ENCODE measurements at regions not wholly inside any gene's neighbourhood (a gene's known extent, or its start where the extent isn't known, plus 50 kb on each side); places are given as distances from the start of the nearest gene placed in this dataset.
"Not testable (repeated sequence)": the region's sequence is repeated elsewhere in the genome, so short reads cannot be mapped to it uniquely, and the experiment has no call there.

DNA sequence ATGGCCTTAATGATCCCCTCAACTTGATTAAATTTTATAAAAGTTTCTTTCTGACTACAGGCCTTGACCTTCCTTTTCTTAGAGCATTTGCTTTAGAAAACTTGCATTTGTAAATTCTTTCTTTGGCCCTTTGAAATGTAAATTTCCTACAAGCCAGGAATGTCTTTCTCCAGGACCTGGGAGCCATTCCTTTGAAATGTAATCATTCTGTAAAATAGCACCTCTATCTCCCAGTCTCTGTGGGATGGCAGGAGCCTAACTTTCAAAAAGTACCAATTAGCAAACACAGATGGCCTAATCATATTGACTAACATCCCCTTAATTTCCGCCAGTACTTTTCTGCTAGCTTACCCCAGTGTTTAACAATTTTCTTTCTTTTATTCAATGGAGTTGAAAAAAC, 1394.2 kb upstream of the ATXN8OS start:
- intact Hi-C loops (cut with micrococcal nuclease; ENCODE audit: unreplicated experiment) (no loop called here), in situ Hi-C loops (cut with HindIII; ENCODE audit: low pct_unique_long_range_greater_than_20kb, low sequenced_read_pairs) (no loop called here)
- Histone ChIP-seq H3K27ac (ENCODE audit: low read length) (no peak overlapping the region; the same call in 1 of the 2 replicates), H3K4me3 (ENCODE audit: low read depth in 2 of 2, low read length in 2 of 2) (no peak overlapping the region), H3K9me3 (ENCODE audit: control insufficient read depth, insufficient read depth, low read depth, low read length) (no peaks in the 10 kb centered on the region), H3K36me3 (ENCODE audit: control insufficient read depth, insufficient read depth, low read length) (no peaks in the 10 kb centered on the region), H3K27me3 (ENCODE audit: control insufficient read depth, insufficient read depth, low read length) (no peaks in the 10 kb centered on the region), H3K4me1 (ENCODE audit: control insufficient read depth, insufficient read depth, low read length) (no peaks in the 10 kb centered on the region)
- CTCF ChIA-PET, result no interaction called here
- DNase-seq (ENCODE audit: low read depth, low spot score) (no peak), ATAC-seq (no peak)
- BruUV-seq (replicated peaks), result no TSS peak
- TF ChIP-seq, protein P1, sequence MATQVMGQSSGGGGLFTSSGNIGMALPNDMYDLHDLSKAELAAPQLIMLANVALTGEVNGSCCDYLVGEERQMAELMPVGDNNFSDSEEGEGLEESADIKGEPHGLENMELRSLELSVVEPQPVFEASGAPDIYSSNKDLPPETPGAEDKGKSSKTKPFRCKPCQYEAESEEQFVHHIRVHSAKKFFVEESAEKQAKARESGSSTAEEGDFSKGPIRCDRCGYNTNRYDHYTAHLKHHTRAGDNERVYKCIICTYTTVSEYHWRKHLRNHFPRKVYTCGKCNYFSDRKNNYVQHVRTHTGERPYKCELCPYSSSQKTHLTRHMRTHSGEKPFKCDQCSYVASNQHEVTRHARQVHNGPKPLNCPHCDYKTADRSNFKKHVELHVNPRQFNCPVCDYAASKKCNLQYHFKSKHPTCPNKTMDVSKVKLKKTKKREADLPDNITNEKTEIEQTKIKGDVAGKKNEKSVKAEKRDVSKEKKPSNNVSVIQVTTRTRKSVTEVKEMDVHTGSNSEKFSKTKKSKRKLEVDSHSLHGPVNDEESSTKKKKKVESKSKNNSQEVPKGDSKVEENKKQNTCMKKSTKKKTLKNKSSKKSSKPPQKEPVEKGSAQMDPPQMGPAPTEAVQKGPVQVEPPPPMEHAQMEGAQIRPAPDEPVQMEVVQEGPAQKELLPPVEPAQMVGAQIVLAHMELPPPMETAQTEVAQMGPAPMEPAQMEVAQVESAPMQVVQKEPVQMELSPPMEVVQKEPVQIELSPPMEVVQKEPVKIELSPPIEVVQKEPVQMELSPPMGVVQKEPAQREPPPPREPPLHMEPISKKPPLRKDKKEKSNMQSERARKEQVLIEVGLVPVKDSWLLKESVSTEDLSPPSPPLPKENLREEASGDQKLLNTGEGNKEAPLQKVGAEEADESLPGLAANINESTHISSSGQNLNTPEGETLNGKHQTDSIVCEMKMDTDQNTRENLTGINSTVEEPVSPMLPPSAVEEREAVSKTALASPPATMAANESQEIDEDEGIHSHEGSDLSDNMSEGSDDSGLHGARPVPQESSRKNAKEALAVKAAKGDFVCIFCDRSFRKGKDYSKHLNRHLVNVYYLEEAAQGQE (IDR thresholded peaks at IDR 0.05; ENCODE audit: insufficient read depth in 1 of 2, low read depth in 2 of 2, low read length in 1 of 2), result no peak
- no peak for TF ChIP-seq SIN3A (IDR thresholded peaks at IDR 0.05; ENCODE audit: borderline replicate concordance, insufficient read depth, low read depth, low read length)
- TF ChIP-seq, protein P2, sequence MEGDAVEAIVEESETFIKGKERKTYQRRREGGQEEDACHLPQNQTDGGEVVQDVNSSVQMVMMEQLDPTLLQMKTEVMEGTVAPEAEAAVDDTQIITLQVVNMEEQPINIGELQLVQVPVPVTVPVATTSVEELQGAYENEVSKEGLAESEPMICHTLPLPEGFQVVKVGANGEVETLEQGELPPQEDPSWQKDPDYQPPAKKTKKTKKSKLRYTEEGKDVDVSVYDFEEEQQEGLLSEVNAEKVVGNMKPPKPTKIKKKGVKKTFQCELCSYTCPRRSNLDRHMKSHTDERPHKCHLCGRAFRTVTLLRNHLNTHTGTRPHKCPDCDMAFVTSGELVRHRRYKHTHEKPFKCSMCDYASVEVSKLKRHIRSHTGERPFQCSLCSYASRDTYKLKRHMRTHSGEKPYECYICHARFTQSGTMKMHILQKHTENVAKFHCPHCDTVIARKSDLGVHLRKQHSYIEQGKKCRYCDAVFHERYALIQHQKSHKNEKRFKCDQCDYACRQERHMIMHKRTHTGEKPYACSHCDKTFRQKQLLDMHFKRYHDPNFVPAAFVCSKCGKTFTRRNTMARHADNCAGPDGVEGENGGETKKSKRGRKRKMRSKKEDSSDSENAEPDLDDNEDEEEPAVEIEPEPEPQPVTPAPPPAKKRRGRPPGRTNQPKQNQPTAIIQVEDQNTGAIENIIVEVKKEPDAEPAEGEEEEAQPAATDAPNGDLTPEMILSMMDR (IDR thresholded peaks at IDR 0.05), result no peak
- no peak for TF ChIP-seq POLR2AphosphoS5 (IDR thresholded peaks at IDR 0.05; ENCODE audit: low read depth, low read length)
- no peak for TF ChIP-seq TCF7L2 (IDR thresholded peaks at IDR 0.05; ENCODE audit: low read depth, low read length)
- POLR2A ChIA-PET, result no interaction called here

DNA sequence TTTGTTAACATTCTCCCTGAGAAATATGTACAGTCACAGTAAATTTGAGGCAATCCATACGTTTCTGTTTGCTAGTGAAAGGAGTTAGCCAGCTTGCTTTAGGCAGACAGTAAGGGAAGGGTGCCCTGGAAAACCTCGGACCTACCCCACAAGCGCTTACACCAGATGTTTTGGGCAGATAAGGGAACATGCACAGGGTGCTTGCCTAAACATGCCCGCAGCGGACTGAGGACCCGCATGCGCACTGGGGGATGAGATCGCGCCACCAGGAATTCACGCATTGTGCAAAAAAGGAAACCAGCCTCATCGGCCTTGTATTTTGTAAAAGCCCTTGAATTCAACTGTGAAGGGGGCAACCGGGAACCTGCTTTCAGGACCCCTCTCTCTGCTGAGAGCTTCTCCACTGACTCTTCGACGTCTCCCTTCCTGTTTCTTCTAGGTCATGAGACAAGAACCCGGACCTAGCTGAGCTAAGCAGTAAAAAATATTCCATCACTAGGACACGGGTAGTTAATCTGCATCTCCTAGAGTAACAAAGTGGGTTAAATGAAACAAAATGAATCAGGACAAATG, 1399.2 kb upstream of the ATXN8OS start:
- ChIA-PET POLR2A (no interaction called here), CTCF (no interaction called here)
- ATAC-seq (no peak), DNase-seq (ENCODE audit: low read depth, low spot score) (no peak)
- no peak overlapping the region for H3K27ac ChIP-seq (ENCODE audit: low read length)
- TF ChIP-seq, protein P2 (IDR thresholded peaks at IDR 0.05), result no peak
- TF ChIP-seq, protein P1 (IDR thresholded peaks at IDR 0.05; ENCODE audit: insufficient read depth in 1 of 2, low read depth in 2 of 2, low read length in 1 of 2), result no peak
- no peak for TF ChIP-seq SIN3A (IDR thresholded peaks at IDR 0.05; ENCODE audit: borderline replicate concordance, insufficient read depth, low read depth, low read length)
- intact Hi-C loops (cut with micrococcal nuclease; ENCODE audit: unreplicated experiment), result no loop called here
- BruUV-seq (replicated peaks), result no TSS peak
- H3K9me3 ChIP-seq (ENCODE audit: control insufficient read depth, insufficient read depth, low read depth, low read length), result no peaks in the 10 kb centered on the region
- no peaks in the 10 kb centered on the region for H3K4me1 ChIP-seq (ENCODE audit: control insufficient read depth, insufficient read depth, low read length)
- in situ Hi-C loops (cut with HindIII; ENCODE audit: low pct_unique_long_range_greater_than_20kb, low sequenced_read_pairs), result no loop called here
- no peaks in the 10 kb centered on the region for H3K36me3 ChIP-seq (ENCODE audit: control insufficient read depth, insufficient read depth, low read length)
- no peaks in the 10 kb centered on the region for H3K27me3 ChIP-seq (ENCODE audit: control insufficient read depth, insufficient read depth, low read length)
- no peak overlapping the region for H3K4me3 ChIP-seq (ENCODE audit: low read depth in 2 of 2, low read length in 2 of 2)

DNA sequence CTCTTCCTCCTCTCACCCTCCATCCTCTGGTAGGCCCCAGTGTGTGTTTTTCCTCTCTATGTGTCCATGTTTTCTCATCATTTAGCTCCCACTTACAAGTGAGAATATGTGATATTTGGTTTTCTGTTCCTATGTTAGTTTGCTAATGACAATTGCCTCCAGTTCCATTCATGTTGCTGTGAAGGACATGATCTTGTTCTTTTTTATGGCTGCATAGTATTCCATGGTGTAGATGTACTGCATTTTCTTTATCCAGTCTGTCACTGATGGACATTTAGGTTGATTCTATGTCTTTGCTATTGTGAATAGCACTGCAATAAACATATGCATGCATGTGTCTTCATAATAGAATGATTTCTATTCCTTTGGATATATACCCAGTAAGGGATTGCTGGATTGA, 1401.6 kb upstream of the ATXN8OS start:
- H3K4me3 ChIP-seq (ENCODE audit: low read depth in 2 of 2, low read length in 2 of 2); in situ Hi-C loops (cut with HindIII; ENCODE audit: low pct_unique_long_range_greater_than_20kb, low sequenced_read_pairs); H3K4me1 ChIP-seq (ENCODE audit: control insufficient read depth, insufficient read depth, low read length); H3K27me3 ChIP-seq (ENCODE audit: control insufficient read depth, insufficient read depth, low read length); H3K27ac ChIP-seq (ENCODE audit: low read length); POLR2A ChIA-PET; H3K9me3 ChIP-seq (ENCODE audit: control insufficient read depth, insufficient read depth, low read depth, low read length); H3K36me3 ChIP-seq (ENCODE audit: control insufficient read depth, insufficient read depth, low read length); BruUV-seq (replicated peaks); DNase-seq (ENCODE audit: low read depth, low spot score); intact Hi-C loops (cut with micrococcal nuclease; ENCODE audit: unreplicated experiment); CTCF ChIA-PET; ATAC-seq: not testable (repeated sequence)
